CD14-positive monocyte (primary cell): ENCODE measurements at regions not wholly inside any gene's neighbourhood (a gene's known extent, or its start where the extent isn't known, plus 50 kb on each side); places are given as distances from the start of the nearest gene placed in this dataset.

Source experiments
- DNase-seq, 3 donors: peaks; one replicate each; pipeline ENCODE4 v3.0.0-alpha.2; 2011 to 2022
- H2AFZ ChIP-seq: 2 replicates; pipeline ENCODE4 v1.6.0; 2012; ENCODE audit warnings: mild to moderate bottlenecking, low read depth, low read length, inconsistent platforms; ENCODE audit not compliant: insufficient read depth, poor library complexity, severe bottlenecking
- H3K27ac ChIP-seq, 2 donors: 1 replicate in 1 of 2; 2 replicates in 1 of 2; pipeline ENCODE4 v1.5.1; 2012 to 2013; ENCODE audit warnings: low read length in 2 of 2, control low read depth in 1 of 2, inconsistent platforms in 1 of 2, low read depth in 1 of 2, mild to moderate bottlenecking in 1 of 2
- H3K27me3 ChIP-seq, 2 donors: one replicate each; pipeline versions ENCODE4 v1.6.0 to v1.6.1; 2011 to 2013; ENCODE audit warnings: low read length in 2 of 2; ENCODE audit not compliant: control insufficient read depth in 2 of 2, insufficient read depth in 2 of 2
- H3K36me3 ChIP-seq, 2 donors: replicated peaks in 1 of 2; 1 replicate in 1 of 2; 2 replicates in 1 of 2; pipeline versions ENCODE4 v1.5.1 to v1.6.1; 2012 to 2013; ENCODE audit warnings: low read length in 2 of 2, control low read depth in 1 of 2, inconsistent platforms in 1 of 2, mild to moderate bottlenecking in 1 of 2; ENCODE audit not compliant: insufficient read depth in 2 of 2, control insufficient read depth in 1 of 2
- H3K4me1 ChIP-seq, 2 donors: 1 replicate in 1 of 2; 2 replicates in 1 of 2; pipeline versions ENCODE4 v1.5.1 to v1.6.1; 2012 to 2013; ENCODE audit warnings: low read length in 2 of 2, control low read depth in 1 of 2, inconsistent platforms in 1 of 2, mild to moderate bottlenecking in 1 of 2, moderate library complexity in 1 of 2; ENCODE audit not compliant: insufficient read depth in 2 of 2, control insufficient read depth in 1 of 2
- H3K4me2 ChIP-seq: replicated peaks from 2 replicates; pipeline ENCODE3; 2012; ENCODE audit warnings: low read length, moderate library complexity, mild to moderate bottlenecking; ENCODE audit not compliant: poor library complexity, severe bottlenecking; ENCODE audit errors: extremely low read depth
- H3K4me3 ChIP-seq, 3 experiments: fragments of 200-600 bp in 1 of 3; sonication (generic) in 1 of 3; replicated peaks in 1 of 3; 1 replicate in 2 of 3; 2 replicates in 1 of 3; pipeline ENCODE4 v1.5.1; 2011 to 2013; ENCODE audit warnings: low read length in 3 of 3, mild to moderate bottlenecking in 3 of 3, control low read depth in 2 of 3, low read depth in 2 of 3, inconsistent platforms in 1 of 3, moderate library complexity in 1 of 3
- H3K79me2 ChIP-seq: 2 replicates; pipeline ENCODE4 v1.6.0; 2012; ENCODE audit warnings: mild to moderate bottlenecking, control low read depth, inconsistent platforms, low read length, moderate library complexity; ENCODE audit not compliant: insufficient read depth
- H3K9ac ChIP-seq: 2 replicates; pipeline ENCODE4 v1.6.0; 2017; ENCODE audit warnings: low read length, mild to moderate bottlenecking; ENCODE audit not compliant: insufficient read depth, poor library complexity, severe bottlenecking
- H3K9me3 ChIP-seq, 2 donors: replicated peaks in 1 of 2; 1 replicate in 1 of 2; 2 replicates in 1 of 2; pipeline versions ENCODE4 v1.5.1 to v1.6.1; 2012 to 2013; ENCODE audit warnings: low read length in 2 of 2, control low read depth in 1 of 2; ENCODE audit not compliant: control insufficient read depth in 1 of 2, insufficient read depth in 1 of 2
- H4K20me1 ChIP-seq: 2 replicates; pipeline ENCODE4 v1.6.0; 2012; ENCODE audit warnings: mild to moderate bottlenecking, low read length, control low read depth, moderate library complexity; ENCODE audit not compliant: insufficient read depth
- H3K27ac Mint-ChIP-seq, 7 donors: one replicate each; pipeline ENCODE4 v1.8.0; 2020; ENCODE audit warnings: mild to moderate bottlenecking in 7 of 7, mixed read lengths in 7 of 7, moderate library complexity in 6 of 7, inconsistent platforms in 2 of 7
- H3K27me3 Mint-ChIP-seq, 3 donors: one replicate each; pipeline ENCODE4 v1.8.0; 2021 to 2022; ENCODE audit warnings: low read depth in 3 of 3, mild to moderate bottlenecking in 3 of 3, mixed read lengths in 3 of 3, moderate library complexity in 3 of 3, inconsistent platforms in 1 of 3
- H3K36me3 Mint-ChIP-seq, 2 donors: one replicate each; pipeline ENCODE4 v1.8.0; 2020; ENCODE audit warnings: mixed read lengths in 2 of 2, inconsistent platforms in 1 of 2, mild to moderate bottlenecking in 1 of 2
- H3K4me1 Mint-ChIP-seq: one replicate; pipeline ENCODE4 v1.8.0; 2020; ENCODE audit warnings: mild to moderate bottlenecking, mixed read lengths
- H3K4me3 Mint-ChIP-seq, 2 donors: one replicate each; pipeline ENCODE4 v1.8.0; 2020; ENCODE audit warnings: mild to moderate bottlenecking in 2 of 2, mixed read lengths in 2 of 2, moderate library complexity in 1 of 2
- H3K9me3 Mint-ChIP-seq, 7 donors: one replicate each; pipeline ENCODE4 v1.8.0; 2020 to 2022; ENCODE audit warnings: mixed read lengths in 7 of 7, mild to moderate bottlenecking in 6 of 7, moderate library complexity in 6 of 7, inconsistent platforms in 2 of 7
- whole genome bisulfite sequencing: methylation state at CpG from one replicate; pipeline ENCODE4 v1.1.5; 2013; ENCODE audit warnings: missing lambda C conversion rate; ENCODE audit not compliant: insufficient coverage; 5-methylcytosine and 5-hydroxymethylcytosine counted together
- intact Hi-C, 2 donors: fragments of 100-400 bp; cut with micrococcal nuclease; formaldehyde crosslinking; loops; one replicate each; pipeline versions ENCODE4 v1.15.0 to v1.15.1; 2023
- TF ChIP-seq, protein P1 (sequence below): fragments of 200-600 bp; IDR thresholded peaks from one replicate; pipeline ENCODE4 v1.8.0; 2022; ENCODE audit warnings: antibody characterized with exemption, mild to moderate bottlenecking

DNA sequence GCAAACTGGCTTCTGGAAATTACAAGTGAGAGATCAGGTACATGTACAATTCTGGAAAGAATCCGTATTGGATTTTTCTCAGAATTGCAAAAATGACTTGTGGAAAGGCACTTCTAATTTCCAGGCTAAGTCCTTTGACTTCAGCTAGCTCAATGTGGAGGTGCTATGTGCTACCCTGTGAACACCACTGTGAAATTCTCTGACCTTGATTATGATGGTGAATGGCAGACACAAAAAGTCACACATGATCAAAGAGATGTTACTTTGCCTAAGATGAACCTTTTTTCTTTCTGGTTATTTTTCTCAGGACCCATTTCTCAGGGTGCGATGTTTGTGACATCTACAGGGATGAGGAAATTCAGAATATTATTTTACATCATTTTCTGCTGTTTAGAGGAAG, 856.6 kb upstream of the VRK2 start:
- Mint-ChIP-seq H3K4me1 (no peaks in the 10 kb centered on the region), H3K27ac (no peak overlapping the region), H3K9me3 (peaks cover 0 to 9% (median 2%) of the 10 kb centered on the region in 7 donors), H3K4me3 (no peak overlapping the region), H3K36me3 (no peaks in the 10 kb centered on the region), H3K27me3 (peaks cover 0 to 4% (median 0%) of the 10 kb centered on the region in 3 donors)
- Histone ChIP-seq H3K27ac (no peak overlapping the region), H3K4me3 (no peak overlapping the region), H3K4me1 (no peaks in the 10 kb centered on the region), H3K9me3 (no peaks in the 10 kb centered on the region), H3K4me2 (no peak overlapping the region), H3K9ac (no peak overlapping the region), H3K79me2 (no peaks in the 10 kb centered on the region), H3K36me3 (no peaks in the 10 kb centered on the region), H2AFZ (no peak overlapping the region), H4K20me1 (no peaks in the 10 kb centered on the region), H3K27me3 (no peaks in the 10 kb centered on the region)
- TF ChIP-seq, protein P1, sequence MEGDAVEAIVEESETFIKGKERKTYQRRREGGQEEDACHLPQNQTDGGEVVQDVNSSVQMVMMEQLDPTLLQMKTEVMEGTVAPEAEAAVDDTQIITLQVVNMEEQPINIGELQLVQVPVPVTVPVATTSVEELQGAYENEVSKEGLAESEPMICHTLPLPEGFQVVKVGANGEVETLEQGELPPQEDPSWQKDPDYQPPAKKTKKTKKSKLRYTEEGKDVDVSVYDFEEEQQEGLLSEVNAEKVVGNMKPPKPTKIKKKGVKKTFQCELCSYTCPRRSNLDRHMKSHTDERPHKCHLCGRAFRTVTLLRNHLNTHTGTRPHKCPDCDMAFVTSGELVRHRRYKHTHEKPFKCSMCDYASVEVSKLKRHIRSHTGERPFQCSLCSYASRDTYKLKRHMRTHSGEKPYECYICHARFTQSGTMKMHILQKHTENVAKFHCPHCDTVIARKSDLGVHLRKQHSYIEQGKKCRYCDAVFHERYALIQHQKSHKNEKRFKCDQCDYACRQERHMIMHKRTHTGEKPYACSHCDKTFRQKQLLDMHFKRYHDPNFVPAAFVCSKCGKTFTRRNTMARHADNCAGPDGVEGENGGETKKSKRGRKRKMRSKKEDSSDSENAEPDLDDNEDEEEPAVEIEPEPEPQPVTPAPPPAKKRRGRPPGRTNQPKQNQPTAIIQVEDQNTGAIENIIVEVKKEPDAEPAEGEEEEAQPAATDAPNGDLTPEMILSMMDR, result no peak
- WGBS, result 71% methylated on average over 1 of the region's 2 CpGs
- no peak for DNase-seq
- intact Hi-C loops, result no loop called here

DNA sequence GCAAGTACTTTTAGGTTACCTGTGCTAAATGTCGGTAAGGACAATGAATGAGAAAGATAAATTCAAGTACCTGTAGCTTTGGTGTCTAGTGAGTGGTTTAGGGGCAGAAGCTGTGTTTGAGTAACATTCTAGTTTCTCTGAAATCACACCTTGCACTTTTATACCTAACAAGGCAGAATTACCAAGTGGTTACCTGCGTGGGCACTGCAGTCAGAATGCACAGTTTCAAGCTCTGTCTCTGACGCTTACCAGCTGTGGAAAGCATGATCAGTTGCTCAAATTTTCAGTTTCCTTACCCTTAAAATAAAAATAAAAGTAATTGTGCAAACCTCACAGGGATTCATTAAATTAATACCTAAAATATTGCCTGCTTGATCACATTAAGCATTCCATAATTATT, 846.9 kb upstream of the VRK2 start:
- no peaks in the 10 kb centered on the region for H3K36me3 ChIP-seq
- 92% methylated on average over 3 of the region's 3 CpGs for WGBS
- H4K20me1 ChIP-seq, result no peaks in the 10 kb centered on the region
- no peak overlapping the region for H3K9ac ChIP-seq
- no peaks in the 10 kb centered on the region for H3K4me1 ChIP-seq
- no peak for DNase-seq
- peaks cover 4 to 6% of the 10 kb centered on the region in 2 donors for H3K9me3 ChIP-seq
- no peak overlapping the region for H3K4me3 ChIP-seq
- TF ChIP-seq, protein P1, result no peak
- H3K4me3 Mint-ChIP-seq, result no peak overlapping the region
- H3K27ac Mint-ChIP-seq, result no peak overlapping the region
- no peaks in the 10 kb centered on the region for H3K27me3 Mint-ChIP-seq
- intact Hi-C loops, result no loop called here
- H3K27ac ChIP-seq, result no peak overlapping the region
- H3K36me3 Mint-ChIP-seq, result no peaks in the 10 kb centered on the region
- no peak overlapping the region for H2AFZ ChIP-seq
- H3K4me2 ChIP-seq, result no peak overlapping the region
- no peaks in the 10 kb centered on the region for H3K27me3 ChIP-seq
- no peaks in the 10 kb centered on the region for H3K4me1 Mint-ChIP-seq
- no peaks in the 10 kb centered on the region for H3K79me2 ChIP-seq
- H3K9me3 Mint-ChIP-seq, result peaks cover 2 to 25% (median 8%) of the 10 kb centered on the region in 7 donors
